ENCODE measurements at regions not wholly inside any gene's neighbourhood (a gene's known extent, or its start where the extent isn't known, plus 50 kb on each side); places are given as distances from the start of the nearest gene placed in this dataset.
A peak's percentile ranks its signal among the peaks of the same experiment; 100 is the strongest.

- Mint-ChIP-seq H3K27me3 (ENCODE audit: insufficient read depth) (no peaks in the 10 kb centered on the region; the same call in none of the 2 replicates), H3K9me3 (peaks cover 8% of the 10 kb centered on the region), H3K27ac (peak overlapping the region; percentile 6), H3K4me3 (no peak overlapping the region), H3K36me3 (ENCODE audit: low read depth) (peaks cover 18% of the 10 kb centered on the region), H3K4me1 (ENCODE audit: low read depth) (peaks cover 57% of the 10 kb centered on the region)
- TF ChIP-seq CTCF (IDR thresholded peaks at IDR 0.05), result no peak
- no peak for DNase-seq
These were observed 139.0 kb upstream of the GDF10 start for GRCh38 chr10:47160967-47161366.

- DNase-seq, result no peak
- TF ChIP-seq CTCF (IDR thresholded peaks at IDR 0.05), result no peak
- Mint-ChIP-seq H3K27ac (no peak overlapping the region), H3K36me3 (ENCODE audit: low read depth) (peaks cover 19% of the 10 kb centered on the region), H3K4me3 (no peak overlapping the region), H3K27me3 (ENCODE audit: insufficient read depth) (peaks cover 2% of the 10 kb centered on the region), H3K9me3 (peaks cover 10% of the 10 kb centered on the region), H3K4me1 (ENCODE audit: low read depth) (peaks cover 62% of the 10 kb centered on the region)
These were observed 138.5 kb upstream of the GDF10 start for GRCh38 chr10:47161465-47161864.

GRCh38 chr10:47164126-47164799 is 135.7 kb upstream of the GDF10 start:
- H3K4me3 Mint-ChIP-seq, result peak overlapping the region; percentile 84
- peak overlapping the region; percentile 99 for H3K27ac Mint-ChIP-seq
- peaks cover 13% of the 10 kb centered on the region for H3K36me3 Mint-ChIP-seq (ENCODE audit: low read depth)
- H3K27me3 Mint-ChIP-seq (ENCODE audit: insufficient read depth), result peaks cover 3% of the 10 kb centered on the region; the same call in 1 of the 2 replicates
- H3K9me3 Mint-ChIP-seq, result peaks cover 9% of the 10 kb centered on the region
- DNase-seq, result peak; percentile 87
- peaks cover 85% of the 10 kb centered on the region for H3K4me1 Mint-ChIP-seq (ENCODE audit: low read depth)
- no peak for TF ChIP-seq CTCF (IDR thresholded peaks at IDR 0.05)

- TF ChIP-seq CTCF (IDR thresholded peaks at IDR 0.05), result no peak
- Mint-ChIP-seq H3K4me3 (peak overlapping the region; percentile 84), H3K27me3 (ENCODE audit: insufficient read depth) (peaks cover 3% of the 10 kb centered on the region; the same call in 1 of the 2 replicates), H3K36me3 (ENCODE audit: low read depth) (peaks cover 15% of the 10 kb centered on the region), H3K27ac (peak overlapping the region; percentile 99), H3K4me1 (ENCODE audit: low read depth) (peaks cover 86% of the 10 kb centered on the region), H3K9me3 (peaks cover 9% of the 10 kb centered on the region)
- peak; percentile 43 for DNase-seq
These were observed 135.2 kb upstream of the GDF10 start for GRCh38 chr10:47164800-47165128.

GRCh38 chr10:47165168-47165710 is 134.8 kb upstream of the GDF10 start:
- Mint-ChIP-seq H3K9me3 (peaks cover 9% of the 10 kb centered on the region), H3K36me3 (ENCODE audit: low read depth) (peaks cover 19% of the 10 kb centered on the region), H3K4me1 (ENCODE audit: low read depth) (peaks cover 84% of the 10 kb centered on the region), H3K27me3 (ENCODE audit: insufficient read depth) (peaks cover 3% of the 10 kb centered on the region; the same call in 1 of the 2 replicates), H3K4me3 (peak overlapping the region; percentile 84), H3K27ac (peak overlapping the region; percentile 99)
- no peak for TF ChIP-seq CTCF (IDR thresholded peaks at IDR 0.05)
- no peak for DNase-seq
